Hypothalamus (tissue), 51 donors: ENCODE measurements at regions not wholly inside any gene's neighbourhood (a gene's known extent, or its start where the extent isn't known, plus 50 kb on each side); places are given as distances from the start of the nearest gene placed in this dataset.

Experiments
- DNase-seq, 51 donors: peaks; one replicate each; lab custom pipeline; 2025; lab: John Stamatoyannopoulos, UW

DNA sequence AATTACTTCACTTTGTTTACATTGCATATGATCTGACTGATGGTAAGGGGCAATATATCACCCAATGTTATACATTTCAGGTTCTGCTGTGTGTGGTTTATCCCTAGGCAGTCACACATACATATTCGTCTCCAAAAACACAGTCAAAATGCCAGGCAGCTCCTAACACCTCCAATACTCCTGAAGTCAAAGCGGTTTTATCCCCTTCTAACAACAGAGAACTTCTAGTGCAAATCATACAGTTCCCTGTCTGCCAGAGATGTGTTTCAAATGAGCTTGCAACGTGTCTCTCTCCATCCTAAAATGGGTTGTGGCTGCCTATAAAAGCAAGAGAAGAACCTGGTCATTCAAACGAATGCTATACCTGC lies 328.9 kb downstream of the ELAVL2 start:
- DNase-seq = no peak

DNA sequence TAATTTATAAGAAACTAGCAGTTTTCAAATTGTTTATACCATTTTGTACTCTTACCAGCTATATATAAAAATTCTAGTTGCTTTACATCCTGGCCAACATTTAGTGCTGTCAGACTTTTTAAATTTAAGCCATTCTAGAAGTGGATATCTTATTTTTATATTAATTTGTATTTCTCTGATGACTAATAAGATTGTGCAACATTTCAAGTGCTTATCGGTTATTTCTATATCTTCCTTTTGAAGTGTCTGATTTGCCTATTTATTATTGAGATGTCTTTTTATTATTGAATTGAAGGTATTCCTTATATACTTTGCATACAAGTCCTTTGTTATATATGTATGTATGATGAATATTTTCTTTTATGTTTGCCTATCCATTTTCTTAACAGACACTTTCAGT lies 324.0 kb downstream of the ELAVL2 start:
- no peak for DNase-seq

DNA sequence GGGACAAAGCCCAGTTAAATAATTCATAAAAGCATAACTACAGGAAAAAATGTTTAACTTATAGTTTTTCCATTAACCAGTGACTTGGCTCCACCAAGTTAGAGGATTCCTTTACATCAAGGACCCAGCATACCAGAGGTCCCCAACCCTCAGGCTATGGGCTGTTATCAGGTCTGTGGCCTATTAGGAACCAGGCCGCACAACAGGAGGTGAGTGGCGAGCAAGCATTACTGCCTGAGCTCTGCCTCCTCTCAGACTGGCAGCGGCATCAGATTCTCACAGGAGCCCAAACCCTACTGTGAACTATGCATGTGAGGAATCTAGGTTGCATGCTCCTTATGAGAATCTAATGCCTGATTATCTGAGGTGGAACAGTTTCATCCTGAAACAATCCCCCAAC lies 303.1 kb downstream of the ELAVL2 start:
- no peak for DNase-seq

DNA sequence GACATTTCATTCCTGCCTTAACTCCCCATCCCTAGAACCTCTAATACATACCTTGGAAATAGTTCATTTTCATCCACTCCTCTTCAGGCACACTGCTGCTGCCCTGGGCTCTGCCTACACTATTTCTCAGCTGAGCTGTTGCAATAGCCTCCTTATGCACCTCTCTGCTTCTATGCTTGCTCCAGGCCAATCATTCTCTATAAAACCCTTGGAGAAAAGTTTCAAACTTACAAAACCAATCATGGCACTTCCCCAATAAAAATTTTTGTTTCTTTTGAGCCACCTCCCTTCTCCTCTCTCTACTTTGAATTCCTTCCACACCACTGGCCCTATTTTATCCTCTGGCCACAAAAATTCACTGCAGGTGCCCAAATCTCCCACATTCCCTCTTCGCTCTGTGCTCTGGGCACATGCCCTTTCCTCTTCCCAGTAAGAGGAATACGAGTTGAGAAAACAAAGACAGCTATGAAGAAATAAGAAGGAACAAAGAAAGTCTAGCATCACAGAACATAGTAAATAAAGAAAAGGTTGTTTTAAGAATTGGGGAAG lies 301.4 kb downstream of the ELAVL2 start:
- no peak for DNase-seq

DNA sequence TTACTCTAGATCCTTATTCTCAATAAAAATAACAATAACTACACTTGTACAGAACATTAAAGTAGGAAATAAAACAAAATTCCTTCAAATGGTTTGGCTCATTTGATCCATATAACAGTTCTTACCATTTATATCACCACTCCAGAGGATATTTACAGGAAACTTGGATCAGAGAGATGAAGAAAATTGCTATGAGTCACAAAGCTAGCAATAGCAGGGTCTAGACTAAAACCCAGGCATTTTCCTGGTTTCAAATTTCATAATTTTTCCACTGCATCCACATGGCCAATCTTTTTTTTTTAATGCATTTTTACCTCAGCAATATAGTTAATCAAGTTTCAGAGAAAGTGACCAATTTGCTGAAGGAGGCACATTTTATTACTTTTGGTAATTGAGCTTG lies 299.2 kb downstream of the ELAVL2 start:
- no peak for DNase-seq

DNA sequence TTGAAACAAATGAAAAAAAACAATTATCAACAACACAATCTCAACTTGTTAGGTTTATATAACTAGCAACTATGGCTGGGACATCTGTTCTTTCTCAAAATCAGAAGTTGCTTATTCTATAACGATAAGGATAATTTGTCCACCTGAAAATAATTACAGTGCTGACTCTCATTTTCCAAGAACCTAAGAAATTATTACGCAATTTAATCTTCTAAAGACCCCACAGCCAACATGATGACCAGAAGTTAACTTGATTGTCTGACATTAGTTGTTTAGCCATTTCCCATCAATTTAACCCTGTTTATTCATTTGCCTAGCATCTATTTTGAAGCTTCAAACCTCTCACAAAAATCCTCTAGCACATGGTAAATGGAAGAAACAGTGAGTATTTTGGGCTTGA lies 293.8 kb downstream of the ELAVL2 start:
- no peak for DNase-seq

DNA sequence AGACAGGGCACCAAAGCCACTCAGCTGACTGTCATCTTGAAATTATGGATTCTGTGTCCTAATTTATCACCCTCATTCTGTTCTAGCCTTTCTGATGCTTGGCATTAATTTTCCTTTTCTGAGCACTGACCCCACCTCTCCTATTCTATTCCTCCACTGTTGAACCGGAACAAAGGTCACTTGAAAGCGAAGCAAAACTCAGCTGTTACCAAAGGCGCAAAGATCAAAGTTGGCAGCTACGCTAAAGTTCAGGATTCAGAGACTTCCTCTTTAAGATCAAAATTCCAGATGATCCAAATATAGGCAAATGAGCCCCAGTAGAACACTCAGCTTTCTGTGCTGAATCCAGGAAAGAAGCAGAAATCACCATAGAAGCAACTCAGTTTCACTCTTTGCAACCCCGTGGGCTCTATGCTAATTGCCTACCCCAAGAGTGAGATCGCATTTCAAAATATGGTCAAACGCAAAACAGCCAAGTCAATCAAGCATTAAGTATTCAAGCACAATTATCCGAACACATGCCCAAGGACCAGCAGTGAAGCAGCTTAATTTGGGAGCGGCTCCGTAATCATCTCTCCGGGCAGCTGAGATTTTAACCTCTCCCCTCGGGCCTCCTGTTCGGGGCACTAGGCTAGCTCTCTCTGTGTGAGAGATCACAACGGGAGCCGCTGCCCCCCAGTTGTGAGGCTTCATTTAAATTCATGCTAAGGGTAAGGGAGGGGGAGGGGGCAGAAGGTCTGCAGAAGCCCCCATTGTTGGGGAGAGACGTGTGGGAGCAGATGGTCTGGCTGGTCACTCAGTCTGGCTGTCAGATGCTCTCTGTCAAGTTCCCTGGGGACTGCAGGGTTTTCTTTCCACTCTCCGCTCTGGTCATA lies 288.6 kb downstream of the ELAVL2 start:
- DNase-seq = peak in 2 of 51 donors; percentile 3 to 19

DNA sequence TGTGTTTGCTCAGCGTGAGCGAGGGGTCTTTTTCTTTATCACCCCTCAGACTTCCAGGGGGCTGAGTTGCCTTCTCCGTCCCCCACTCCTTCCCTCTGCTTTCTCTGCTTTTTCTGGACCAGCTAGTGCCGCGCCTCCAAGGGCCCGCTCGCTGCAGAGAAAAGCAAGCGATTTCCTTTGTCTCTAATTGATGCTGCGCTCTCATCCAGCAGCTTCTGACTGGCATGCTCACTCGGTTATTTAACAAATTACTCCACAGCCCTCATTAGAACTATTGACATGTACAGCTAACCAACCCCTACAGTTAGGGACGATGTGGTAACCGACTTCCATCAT lies 288.0 kb downstream of the ELAVL2 start:
- peak in 1 of 51 donors; percentile 6 for DNase-seq

DNA sequence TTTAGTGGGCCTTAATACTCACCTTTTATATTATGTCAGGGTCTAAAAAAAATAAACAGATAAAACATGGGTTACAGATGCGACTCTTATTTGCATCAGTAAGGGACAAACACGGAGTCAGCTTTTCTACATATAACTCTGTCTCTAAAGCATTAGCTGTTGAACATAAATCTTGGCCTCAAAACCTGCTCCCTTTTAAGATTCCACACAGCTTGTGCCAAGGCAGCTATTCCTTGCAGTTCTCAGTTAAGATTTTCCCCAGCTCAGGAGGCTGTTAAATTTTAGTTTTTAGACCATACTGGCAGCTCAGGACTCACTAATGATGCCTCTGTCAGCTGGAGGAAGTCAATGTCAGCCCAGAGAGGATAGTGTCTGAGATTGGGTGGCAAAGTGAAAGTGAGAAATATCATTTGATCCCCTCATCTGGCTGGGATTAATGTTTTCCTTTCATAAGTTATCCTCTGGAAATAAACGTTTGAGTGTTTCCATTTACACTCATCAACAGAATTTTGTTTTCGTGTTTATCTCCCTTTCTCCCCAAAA lies 287.5 kb downstream of the ELAVL2 start:
- DNase-seq = no peak

DNA sequence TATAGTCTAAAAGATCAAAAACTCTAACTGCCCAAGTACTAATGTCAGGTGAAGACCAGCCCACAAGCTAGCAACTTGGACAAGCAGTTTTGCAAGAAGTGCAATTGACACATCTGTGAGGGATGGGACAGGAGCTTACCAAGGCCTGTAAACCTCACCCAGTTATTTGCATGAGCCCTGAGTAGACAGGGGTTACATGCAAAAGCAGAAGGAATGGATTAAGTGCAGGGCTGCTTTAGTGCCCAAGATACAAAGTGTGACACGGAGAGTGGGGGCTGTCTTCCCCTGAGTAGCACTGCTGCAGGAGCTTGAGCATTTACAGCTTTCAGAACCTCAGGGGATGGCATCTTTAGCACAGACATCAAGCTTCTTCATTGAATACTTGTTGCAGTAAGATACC lies 286.7 kb downstream of the ELAVL2 start:
- DNase-seq = no peak

DNA sequence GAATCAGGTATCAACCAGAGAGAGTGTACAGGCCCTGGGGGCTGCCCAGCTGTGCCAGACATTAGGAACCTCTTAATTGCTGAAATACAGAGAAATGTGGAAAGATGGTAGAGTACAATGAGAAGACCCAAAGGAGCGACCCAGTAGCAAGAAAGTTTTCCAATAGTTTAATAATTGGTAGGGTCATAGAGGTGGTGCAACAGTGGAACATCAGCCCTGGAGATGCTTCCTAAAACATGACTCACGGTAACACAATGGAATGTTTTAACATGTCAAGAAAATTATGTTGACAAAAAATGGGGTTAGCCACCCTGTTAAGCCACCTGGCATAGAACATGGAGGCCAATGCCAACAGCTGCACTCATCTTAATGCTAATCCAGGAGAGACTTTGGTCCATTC lies 284.1 kb downstream of the ELAVL2 start:
- DNase-seq = no peak

DNA sequence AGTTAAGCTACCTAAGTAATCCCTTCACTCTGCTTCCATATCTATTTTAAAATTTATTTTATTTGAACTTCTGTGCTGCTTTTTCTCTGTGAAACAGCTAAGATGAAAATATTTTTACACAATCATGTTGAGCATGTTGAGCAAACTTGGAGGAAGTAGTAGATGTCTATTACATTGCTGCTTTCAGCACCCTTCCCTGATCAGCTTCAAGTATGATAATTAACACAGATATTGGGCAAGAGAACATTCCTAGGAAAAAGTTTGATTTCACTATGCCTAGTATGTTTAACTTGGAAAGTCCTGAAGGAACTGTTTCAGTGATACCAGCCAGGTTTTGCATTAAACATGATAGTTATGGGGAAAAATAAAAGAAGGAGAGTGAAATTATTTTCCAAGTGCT lies 283.6 kb downstream of the ELAVL2 start:
- DNase-seq = no peak

DNA sequence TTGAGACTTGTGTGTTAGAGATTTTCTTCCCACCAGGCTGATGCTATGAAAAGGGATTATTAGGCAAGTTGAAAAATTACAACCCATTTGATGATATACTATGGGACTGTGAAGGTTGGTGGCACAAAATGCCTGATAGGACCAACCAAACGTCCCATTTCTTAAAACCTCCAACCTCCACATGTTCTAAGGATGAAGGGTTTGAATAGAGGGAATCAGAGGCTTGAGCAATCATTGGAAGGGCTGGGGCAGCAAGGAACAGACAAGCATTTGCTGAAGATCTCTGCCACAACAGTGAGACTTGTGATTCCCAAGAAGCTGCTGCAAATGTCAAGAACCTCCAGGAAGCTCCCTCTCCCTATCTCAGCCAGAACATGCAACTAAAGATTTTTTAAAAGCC lies 283.1 kb downstream of the ELAVL2 start:
- DNase-seq = no peak

DNA sequence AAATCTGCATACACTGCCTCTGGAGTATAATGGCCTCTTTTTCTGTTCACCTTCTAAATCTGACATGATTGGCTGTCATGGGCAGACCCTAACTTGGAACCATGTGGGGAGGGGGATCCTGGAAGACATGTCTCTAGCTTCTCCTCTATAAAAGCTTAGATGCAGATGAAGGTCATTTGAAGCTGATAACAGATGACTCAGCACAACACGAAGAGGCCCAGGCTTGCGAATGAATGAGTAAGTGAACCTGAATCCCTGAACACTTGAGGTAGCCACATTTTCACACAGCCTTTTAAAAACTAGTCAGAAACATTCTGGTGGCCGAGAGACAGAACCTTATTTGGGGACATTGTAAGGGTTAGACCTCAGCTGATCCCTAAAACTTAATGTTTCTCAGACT lies 282.6 kb downstream of the ELAVL2 start:
- no peak for DNase-seq

DNA sequence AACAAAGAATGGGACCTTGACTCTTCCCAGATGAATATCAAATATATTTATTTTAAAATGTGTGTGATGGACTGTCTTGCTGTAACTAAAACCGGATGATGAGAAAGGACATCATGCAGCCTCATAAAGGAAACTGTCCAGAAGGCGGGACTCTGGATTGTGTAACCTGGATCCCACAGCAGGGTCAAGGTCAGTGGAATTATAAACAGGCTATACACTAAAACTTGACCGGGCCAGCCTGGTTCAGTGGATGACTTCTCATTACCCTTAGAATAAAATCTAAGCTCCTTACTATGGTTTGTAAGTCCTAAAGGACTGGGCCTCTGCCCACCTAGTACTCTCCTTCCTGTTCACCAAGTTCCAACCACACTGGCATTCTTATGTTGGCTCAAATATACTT lies 280.3 kb downstream of the ELAVL2 start:
- no peak for DNase-seq

DNA sequence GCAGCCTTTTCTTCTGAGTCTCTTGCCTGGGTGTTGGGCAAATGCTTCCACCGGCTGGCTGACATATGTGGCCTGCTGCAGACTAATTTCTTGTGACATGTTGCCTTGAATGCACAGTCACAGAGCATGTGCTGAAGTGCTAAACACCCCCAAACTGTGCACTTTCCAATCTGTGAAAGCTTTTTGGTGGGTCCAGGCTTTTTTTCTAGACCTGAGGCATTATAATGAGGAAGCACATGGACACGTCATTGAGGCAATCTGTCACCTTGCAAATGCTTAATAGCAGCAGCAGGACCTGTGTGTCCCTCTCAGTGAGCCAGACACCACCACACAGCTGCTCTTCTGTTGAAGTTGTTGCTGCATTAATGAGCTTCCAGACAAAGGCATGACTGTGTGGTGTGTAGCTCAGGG lies 274.7 kb downstream of the ELAVL2 start:
- peak in 3 of 51 donors; percentile 5 to 27 (median 7) for DNase-seq

DNA sequence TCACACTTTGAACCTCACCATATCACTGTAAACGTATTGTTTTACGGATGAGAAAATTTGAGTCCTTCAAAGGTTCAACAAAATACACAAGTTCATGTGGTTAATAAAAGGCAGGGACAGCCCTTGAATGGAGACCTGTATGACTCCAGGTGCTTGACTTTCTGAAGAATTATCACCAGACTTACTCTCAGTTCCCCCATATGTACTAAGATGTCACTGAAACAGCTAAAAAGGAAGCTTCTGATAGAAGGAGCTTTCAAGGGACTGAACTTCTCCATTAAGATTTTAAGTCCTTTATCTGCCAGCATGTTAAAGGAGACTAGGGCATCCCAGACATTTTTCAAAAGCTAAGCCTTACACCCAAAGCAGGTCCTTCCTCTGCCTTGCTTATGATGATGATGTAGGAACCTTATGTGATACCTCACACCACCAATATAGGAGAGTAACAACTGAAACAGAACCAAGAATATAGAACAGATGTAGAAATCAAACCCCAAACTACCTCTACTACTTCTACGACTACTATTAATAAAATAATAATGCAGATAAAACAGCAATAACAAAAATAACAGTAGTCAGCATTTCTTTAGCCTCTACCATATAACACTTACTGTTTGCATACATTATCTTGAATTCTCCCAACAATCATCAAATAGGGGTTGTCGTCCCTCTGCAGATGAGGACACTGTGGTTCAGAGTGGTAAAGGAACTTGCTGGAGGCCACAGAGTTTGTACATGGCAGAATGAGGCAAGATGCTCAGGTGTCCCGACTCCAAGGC lies 273.9 kb downstream of the ELAVL2 start:
- DNase-seq = no peak

DNA sequence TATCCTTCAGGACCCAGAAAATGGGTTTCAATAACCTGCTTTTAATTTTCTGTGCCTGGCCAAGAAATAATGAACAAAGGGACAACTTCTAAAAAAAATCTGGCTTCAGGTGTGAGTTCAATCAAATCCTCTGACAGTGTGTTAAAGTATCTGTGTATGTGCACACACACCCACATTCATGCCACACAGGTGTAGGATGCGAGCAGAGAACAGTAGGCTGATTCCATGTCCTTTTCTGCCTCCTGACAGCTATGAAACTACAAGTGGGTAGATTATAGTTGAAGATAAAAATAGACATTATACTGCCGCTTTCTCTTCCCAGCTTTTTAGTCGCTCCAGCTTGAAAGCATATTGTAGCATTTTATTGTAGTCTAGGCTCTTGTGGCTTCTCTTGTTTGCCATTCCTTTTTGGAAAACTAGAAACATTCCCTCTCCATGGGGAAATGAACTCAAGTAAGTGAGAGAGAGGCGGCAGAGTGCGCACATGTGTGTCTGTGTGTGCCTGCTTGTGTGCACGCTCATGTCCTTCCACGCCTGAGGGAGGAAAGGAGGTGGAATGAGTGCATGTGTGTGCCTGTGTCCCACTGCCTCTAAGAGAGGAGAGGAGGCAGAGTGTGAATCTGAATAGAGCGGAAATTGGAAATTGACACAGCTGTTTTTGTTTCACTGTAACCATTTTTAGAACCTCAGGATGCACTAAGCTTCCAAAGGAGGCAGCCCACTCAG lies 273.0 kb downstream of the ELAVL2 start:
- DNase-seq = peak in 2 of 51 donors; percentile 13 to 29

DNA sequence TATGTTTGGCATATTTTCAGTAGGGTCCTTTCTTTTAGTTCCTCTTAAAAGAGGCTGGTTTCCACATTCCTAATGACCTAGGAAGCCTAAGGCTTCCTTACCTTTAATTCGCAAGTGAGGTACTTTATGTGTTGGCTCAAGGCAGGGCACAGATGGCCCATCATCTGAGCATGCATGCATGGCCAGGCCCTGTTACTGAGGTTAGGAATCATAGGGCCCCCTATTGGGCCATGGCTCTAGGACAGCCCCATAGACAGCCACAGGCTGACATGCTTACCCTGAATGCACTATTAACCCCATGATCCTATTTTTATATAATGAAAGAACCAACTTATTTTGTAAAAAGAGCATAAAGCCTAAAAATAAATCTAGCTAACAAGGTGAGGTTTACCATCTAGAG lies 271.4 kb downstream of the ELAVL2 start:
- no peak for DNase-seq

DNA sequence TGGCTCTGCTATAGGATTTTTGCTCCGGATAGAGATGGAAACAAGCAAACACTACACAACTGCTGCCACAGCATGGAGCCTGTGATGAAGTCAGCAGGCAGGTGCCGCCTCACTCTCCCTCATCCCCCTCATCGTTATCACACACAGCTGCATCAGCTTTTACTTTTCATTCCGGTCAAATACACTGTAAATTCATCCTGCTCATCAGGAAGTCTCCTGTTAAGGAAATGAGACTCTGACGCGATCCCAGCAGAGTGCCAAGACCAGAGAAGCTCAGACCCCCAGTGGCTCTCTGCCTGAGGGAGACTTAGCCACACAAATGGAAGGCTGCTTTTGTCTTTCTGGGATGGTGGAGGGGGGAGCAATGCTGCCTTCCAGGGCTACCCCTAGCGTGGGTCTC lies 270.2 kb downstream of the ELAVL2 start:
- DNase-seq = no peak

DNA sequence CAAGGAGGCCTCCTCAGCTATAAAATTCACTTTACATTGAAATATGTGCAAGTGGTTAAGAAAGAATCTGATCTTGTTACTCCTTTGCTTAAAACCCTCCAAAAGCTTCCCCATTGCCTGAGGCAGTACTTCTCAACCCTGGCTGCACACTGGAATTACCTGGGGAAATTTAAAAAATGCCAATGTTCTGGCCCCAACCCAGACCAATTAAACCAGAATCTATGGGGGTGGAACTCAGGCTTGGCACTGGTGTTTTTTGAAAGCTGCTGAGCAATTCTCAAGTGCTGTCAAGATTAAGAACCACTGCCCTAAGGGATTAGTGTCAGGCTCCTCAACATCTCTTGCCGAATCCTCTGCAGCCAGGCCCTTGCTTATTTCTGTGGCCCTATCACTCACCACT lies 269.6 kb downstream of the ELAVL2 start:
- DNase-seq = no peak
